OCI-LY7 (cell line): ENCODE measurements at regions not wholly inside any gene's neighbourhood (a gene's known extent, or its start where the extent isn't known, plus 50 kb on each side); places are given as distances from the start of the nearest gene placed in this dataset.

ENCODE experiments used
- BruUV-seq: library from RNA; stranded (reverse); fragments of 400-500 nt; replicated peaks from 2 replicates; lab custom pipeline; 2021; lab: Mats Ljungman, UMichigan
- CTCF ChIA-PET: fragments of 300-600 bp; sonication (Branson Sonifier 250); formaldehyde crosslinking; loops from one replicate; lab custom pipeline; 2022; ENCODE audit warnings: antibody characterized with exemption; ENCODE audit not compliant: unreplicated experiment; lab: Charles Lee
- POLR2A ChIA-PET: fragments of 300-600 bp; sonication (Branson Sonifier 250); formaldehyde crosslinking; loops from one replicate; lab custom pipeline; 2022; ENCODE audit warnings: antibody characterized with exemption; lab: Charles Lee
- DNase-seq: peaks from one replicate; pipeline ENCODE4 v3.0.0-alpha.2; 2015; ENCODE audit warnings: low spot score
- H2AFZ ChIP-seq: fragments of 200-600 bp; sonication (generic), shearing (Covaris generic); 2 replicates; pipeline ENCODE4 v1.6.1; 2014; ENCODE audit warnings: mild to moderate bottlenecking, antibody characterized with exemption, low read length, moderate library complexity
- H3K27ac ChIP-seq: fragments of 200-600 bp; sonication (generic); 2 replicates; pipeline ENCODE4 v1.5.1; 2014; ENCODE audit warnings: mixed run types, low read depth, mild to moderate bottlenecking, moderate library complexity, low read length, inconsistent platforms; ENCODE audit not compliant: poor library complexity, severe bottlenecking
- H3K36me3 ChIP-seq: fragments of 200-600 bp; sonication (generic); 2 replicates; pipeline ENCODE4 v1.6.1; 2014; ENCODE audit warnings: mild to moderate bottlenecking, antibody characterized with exemption, low read length, moderate library complexity, mixed read lengths; ENCODE audit not compliant: insufficient read depth
- H3K4me1 ChIP-seq: fragments of 200-600 bp; sonication (generic); 2 replicates; pipeline ENCODE4 v1.5.1; 2014; ENCODE audit warnings: mild to moderate bottlenecking, low read length; ENCODE audit not compliant: insufficient read depth, poor library complexity, severe bottlenecking
- H3K4me2 ChIP-seq: fragments of 200-600 bp; sonication (generic); 2 replicates; pipeline ENCODE4 v1.6.1; 2014; ENCODE audit warnings: mild to moderate bottlenecking, low read length
- H3K4me3 ChIP-seq: fragments of 200-600 bp; sonication (generic); 2 replicates; pipeline ENCODE4 v1.5.1; 2014; ENCODE audit warnings: mild to moderate bottlenecking, low read depth, low read length; ENCODE audit not compliant: poor library complexity, severe bottlenecking
- H3K79me2 ChIP-seq: fragments of 200-600 bp; sonication (generic); 2 replicates; pipeline ENCODE4 v1.6.1; 2016; ENCODE audit warnings: low read depth, mild to moderate bottlenecking, low read length, moderate library complexity, mixed read lengths; ENCODE audit not compliant: insufficient read depth
- H3K9me2 ChIP-seq: fragments of 200-600 bp; sonication (generic); 2 replicates; pipeline ENCODE4 v1.6.1; 2016; ENCODE audit warnings: mild to moderate bottlenecking, low read length, mixed read lengths; ENCODE audit not compliant: insufficient read depth
- H3K9me3 ChIP-seq: fragments of 200-600 bp; sonication (generic); 2 replicates; pipeline ENCODE4 v1.6.1; 2014; ENCODE audit warnings: mild to moderate bottlenecking, mixed run types, low read length, mixed read lengths
- H4K20me1 ChIP-seq: fragments of 200-600 bp; sonication (generic); 2 replicates; pipeline ENCODE4 v1.6.1; 2014; ENCODE audit warnings: mild to moderate bottlenecking, antibody characterized with exemption, low read length, moderate library complexity, mixed read lengths; ENCODE audit not compliant: insufficient read depth
- CTCF ChIP-seq: fragments of 200-600 bp; sonication (generic); conservative IDR thresholded peaks from 2 replicates; pipeline ENCODE4 v1.5.1; 2014; ENCODE audit warnings: mild to moderate bottlenecking, antibody characterized with exemption, low read length, moderate library complexity, mixed read lengths
- EZH2phosphoT487 ChIP-seq: fragments of 200-600 bp; sonication (generic); IDR thresholded peaks from 2 replicates; pipeline ENCODE4 v1.6.1; 2018; ENCODE audit warnings: low read depth, borderline replicate concordance, mild to moderate bottlenecking, mixed run types, antibody characterized with exemption, low read length, moderate library complexity, mixed read lengths
- intact Hi-C: fragments of 100-400 bp; cut with micrococcal nuclease; formaldehyde crosslinking; loops from one replicate; pipeline ENCODE4 v1.10.0; 2022; ENCODE audit not compliant: unreplicated experiment

GRCh38 chr17:70258465-70258864 lies 89.1 kb downstream of the KCNJ2 start:
- ChIA-PET POLR2A (interaction anchor here (0.6 to 1.1 kb wide), 2 partner anchors 24 to 307 kb away, joined by 3 read pairs; no protein-coding TSS in a partner anchor), CTCF (no interaction called here)
- H3K9me3 ChIP-seq = no peaks in the 10 kb centered on the region
- no peaks in the 10 kb centered on the region for H3K79me2 ChIP-seq
- no peak for DNase-seq
- H3K9me2 ChIP-seq = no peaks in the 10 kb centered on the region
- no peaks in the 10 kb centered on the region for H4K20me1 ChIP-seq
- no peaks in the 10 kb centered on the region for H3K4me1 ChIP-seq
- intact Hi-C loops = no loop called here
- no TSS peak for BruUV-seq
- no peak overlapping the region for H3K4me2 ChIP-seq
- H3K36me3 ChIP-seq = no peaks in the 10 kb centered on the region
- no peak overlapping the region for H3K27ac ChIP-seq
- H2AFZ ChIP-seq = no peak overlapping the region
- H3K4me3 ChIP-seq = no peak overlapping the region
- no peak for TF ChIP-seq EZH2phosphoT487
- TF ChIP-seq CTCF = no peak

GRCh38 chr17:70259400-70259799 lies 90.1 kb downstream of the KCNJ2 start:
- no TSS peak for BruUV-seq
- Histone ChIP-seq H3K4me3 (no peak overlapping the region), H3K9me2 (no peaks in the 10 kb centered on the region), H2AFZ (no peak overlapping the region), H3K79me2 (no peaks in the 10 kb centered on the region), H4K20me1 (no peaks in the 10 kb centered on the region), H3K4me2 (no peak overlapping the region), H3K27ac (no peak overlapping the region), H3K9me3 (no peaks in the 10 kb centered on the region), H3K36me3 (no peaks in the 10 kb centered on the region), H3K4me1 (no peaks in the 10 kb centered on the region)
- TF ChIP-seq EZH2phosphoT487 (no peak), CTCF (no peak)
- intact Hi-C loops = no loop called here
- ChIA-PET CTCF (no interaction called here), POLR2A (interaction anchor here (1.1 kb wide), 1 partner anchor 25 kb away, joined by 3 read pairs; no protein-coding TSS in a partner anchor)
- no peak for DNase-seq

- Histone ChIP-seq H3K27ac (no peak overlapping the region), H3K36me3 (no peaks in the 10 kb centered on the region), H3K9me2 (no peaks in the 10 kb centered on the region), H3K4me1 (no peaks in the 10 kb centered on the region), H3K9me3 (no peaks in the 10 kb centered on the region), H4K20me1 (no peaks in the 10 kb centered on the region), H3K79me2 (no peaks in the 10 kb centered on the region), H3K4me2 (no peak overlapping the region), H2AFZ (no peak overlapping the region), H3K4me3 (no peak overlapping the region)
- no peak for DNase-seq
- ChIA-PET CTCF (no interaction called here), POLR2A (no interaction called here)
- intact Hi-C loops = no loop called here
- BruUV-seq = no TSS peak
- TF ChIP-seq EZH2phosphoT487 (no peak), CTCF (no peak)
Measured at GRCh38 chr17:70261170-70261569, 91.8 kb downstream of the KCNJ2 start.
